HUES64 (cell line): ENCODE measurements at regions not wholly inside any gene's neighbourhood (a gene's known extent, or its start where the extent isn't known, plus 50 kb on each side); places are given as distances from the start of the nearest gene placed in this dataset.

Experiments used
- H3K27ac ChIP-seq: 2 replicates; pipeline ENCODE4 v1.7.0; 2013; ENCODE audit warnings: low read depth, low read length, inconsistent platforms
- H3K27me3 ChIP-seq: 2 replicates; pipeline ENCODE4 v1.6.1; 2013; ENCODE audit warnings: mild to moderate bottlenecking, low read length; ENCODE audit not compliant: insufficient read depth
- H3K36me3 ChIP-seq: 2 replicates; pipeline ENCODE4 v1.6.1; 2013; ENCODE audit warnings: mild to moderate bottlenecking, low read length; ENCODE audit not compliant: insufficient read depth
- H3K4me1 ChIP-seq: 2 replicates; pipeline ENCODE4 v1.6.1; 2013; ENCODE audit warnings: mild to moderate bottlenecking, low read length, moderate library complexity; ENCODE audit not compliant: insufficient read depth
- H3K4me3 ChIP-seq: 2 replicates; pipeline ENCODE4 v1.5.1; 2013; ENCODE audit warnings: mild to moderate bottlenecking, low read length, moderate library complexity
- H3K9ac ChIP-seq: 2 replicates; pipeline ENCODE4 v1.6.1; 2013; ENCODE audit warnings: mild to moderate bottlenecking, low read depth, low read length
- H3K9me3 ChIP-seq: 2 replicates; pipeline ENCODE4 v1.6.1; 2013; ENCODE audit warnings: low read depth, low read length; ENCODE audit not compliant: insufficient read depth
- WGBS: fragments of 150-250, 120-280 bp; methylation state at CpG from one replicate; pipeline ENCODE4 v1.1.7; 2013; ENCODE audit warnings: missing lambda C conversion rate; 5-methylcytosine and 5-hydroxymethylcytosine counted together

DNA sequence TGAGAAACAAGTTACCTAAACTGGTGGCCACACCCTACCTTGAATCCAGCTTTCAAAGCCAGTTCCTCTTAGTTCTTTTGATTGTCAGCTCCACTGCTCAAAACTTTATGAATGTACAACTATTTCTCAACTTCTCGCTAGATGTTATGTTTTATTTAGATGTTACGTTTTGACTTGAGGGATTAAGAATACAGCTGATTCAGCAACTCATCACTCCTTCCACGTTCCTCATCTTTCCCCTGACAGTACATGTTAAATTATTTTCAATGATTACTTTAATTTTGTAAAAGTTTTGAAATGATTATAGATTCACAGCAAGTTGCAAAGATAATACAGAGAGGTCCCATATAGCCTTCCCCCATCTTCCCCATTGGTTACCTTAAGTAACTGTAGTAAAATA lies 553.4 kb downstream of the GALR1 start:
- H3K9me3 ChIP-seq: no peaks in the 10 kb centered on the region
- no peaks in the 10 kb centered on the region for H3K36me3 ChIP-seq
- no peaks in the 10 kb centered on the region for H3K4me1 ChIP-seq
- H3K9ac ChIP-seq: no peak overlapping the region
- H3K27me3 ChIP-seq: no peaks in the 10 kb centered on the region
- no CpG with 5 or more reads among the region's 3 CpGs for WGBS
- no peak overlapping the region for H3K27ac ChIP-seq
- H3K4me3 ChIP-seq: no peak overlapping the region

DNA sequence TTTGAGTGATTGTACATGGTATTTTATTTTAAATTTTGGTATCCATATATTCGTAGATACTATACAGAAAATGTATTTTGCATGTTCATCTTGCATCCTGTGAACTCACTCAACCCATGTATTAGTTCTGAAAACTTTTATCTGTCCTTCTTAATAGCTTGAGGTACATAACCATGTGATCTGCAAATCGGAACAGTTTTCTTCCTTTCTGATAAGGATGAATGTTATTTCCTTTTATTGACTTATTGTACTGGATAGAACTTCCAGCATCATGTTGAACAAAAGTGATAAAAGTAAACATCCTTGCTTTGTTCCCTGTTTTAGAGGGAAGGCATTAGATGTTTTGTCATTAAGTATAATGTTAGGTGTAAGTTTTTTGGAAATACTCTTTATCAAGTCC lies 554.7 kb downstream of the GALR1 start:
- Histone ChIP-seq H3K4me1 (no peaks in the 10 kb centered on the region), H3K9me3 (no peaks in the 10 kb centered on the region), H3K27ac (no peak overlapping the region), H3K27me3 (no peaks in the 10 kb centered on the region), H3K4me3 (no peak overlapping the region), H3K9ac (no peak overlapping the region), H3K36me3 (no peaks in the 10 kb centered on the region)
- WGBS: 80% methylated on average over 1 of the region's 2 CpGs

DNA sequence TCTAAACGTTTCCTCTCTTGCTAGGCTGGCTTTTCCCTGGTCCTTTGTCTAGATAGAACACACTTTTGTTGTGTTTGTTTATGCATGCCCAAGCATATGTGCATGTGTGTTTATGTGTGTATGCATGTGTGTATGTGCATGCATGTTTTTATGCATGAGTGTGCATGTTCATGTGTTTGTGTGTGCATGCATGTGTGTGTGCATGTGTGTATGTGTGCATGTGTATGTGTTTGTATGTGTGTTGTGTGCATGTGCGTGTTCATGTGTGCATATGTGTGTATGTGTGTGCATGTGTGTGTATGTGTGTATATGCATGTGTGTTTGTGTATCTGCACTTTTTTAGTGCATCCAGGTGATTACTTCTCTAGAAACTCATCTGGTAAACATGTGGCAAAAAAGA lies 558.0 kb downstream of the GALR1 start:
- H3K27me3 ChIP-seq: no peaks in the 10 kb centered on the region
- no peaks in the 10 kb centered on the region for H3K36me3 ChIP-seq
- H3K4me1 ChIP-seq: no peaks in the 10 kb centered on the region
- 89% methylated on average over 2 of the region's 2 CpGs for WGBS
- H3K27ac ChIP-seq: no peak overlapping the region
- H3K9me3 ChIP-seq: no peaks in the 10 kb centered on the region
- no peak overlapping the region for H3K9ac ChIP-seq
- no peak overlapping the region for H3K4me3 ChIP-seq

DNA sequence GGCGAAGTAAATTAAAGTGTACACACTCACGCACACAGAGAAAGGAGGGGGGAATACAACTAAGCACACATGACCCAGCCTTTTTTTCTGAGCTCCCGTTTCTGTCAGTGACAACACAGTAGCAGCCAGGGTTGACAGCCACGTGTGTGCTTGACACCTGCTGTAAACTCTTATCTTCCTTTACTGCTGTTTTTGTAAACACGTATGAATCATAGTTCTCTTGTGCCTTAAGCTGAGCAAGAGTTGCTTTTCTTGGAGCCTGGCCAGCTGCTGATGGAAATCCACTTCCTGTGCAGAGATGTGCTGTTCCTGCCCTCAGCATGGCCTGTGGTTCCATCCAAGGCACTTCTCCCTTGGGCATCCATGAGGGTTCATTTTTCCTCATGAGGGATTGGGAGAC lies 561.9 kb downstream of the GALR1 start:
- Histone ChIP-seq H3K9ac (no peak overlapping the region), H3K9me3 (0 out of 2 replicates have a peak, but pooled peaks cover 3% of the 10 kb centered on the region), H3K4me1 (no peaks in the 10 kb centered on the region), H3K36me3 (no peaks in the 10 kb centered on the region), H3K27me3 (no peaks in the 10 kb centered on the region), H3K4me3 (no peak overlapping the region), H3K27ac (no peak overlapping the region)
- 93% methylated on average over 5 of the region's 5 CpGs for WGBS

GRCh38 chr18:77815666-77816338 lies 566.2 kb downstream of the GALR1 start:
- no peaks in the 10 kb centered on the region for H3K4me1 ChIP-seq
- no peak overlapping the region for H3K4me3 ChIP-seq
- 97% methylated on average over 3 of the region's 3 CpGs for WGBS
- H3K27ac ChIP-seq: no peak overlapping the region
- no peaks in the 10 kb centered on the region for H3K36me3 ChIP-seq
- H3K27me3 ChIP-seq: no peaks in the 10 kb centered on the region
- H3K9ac ChIP-seq: no peak overlapping the region
- H3K9me3 ChIP-seq: 0 out of 2 replicates have a peak, but pooled peaks cover 3% of the 10 kb centered on the region

DNA sequence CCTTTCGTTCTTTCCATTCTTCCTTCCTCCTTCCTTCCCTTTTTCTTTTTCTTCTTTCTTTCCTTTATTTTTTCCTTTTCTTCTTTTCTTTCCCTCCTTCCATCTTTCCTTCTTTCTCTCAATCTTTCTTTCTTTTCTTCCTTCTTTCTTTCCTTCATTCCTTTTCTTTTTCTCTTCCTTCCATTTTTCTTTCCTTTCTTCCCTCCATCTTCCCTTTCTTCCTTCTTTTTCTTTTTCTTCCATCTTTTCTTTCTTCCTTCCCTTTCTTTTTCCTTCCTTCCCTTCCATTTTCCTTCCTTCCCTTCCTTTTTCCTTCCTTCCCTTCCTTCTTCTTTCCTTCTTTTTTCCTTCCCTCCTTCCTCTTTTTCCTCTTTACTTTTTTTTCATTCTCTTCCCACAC lies 568.7 kb downstream of the GALR1 start:
- 93% methylated on average over 1 of the region's 1 CpG for WGBS
- Histone ChIP-seq H3K36me3 (no peaks in the 10 kb centered on the region), H3K9ac (no peak overlapping the region), H3K27ac (no peak overlapping the region), H3K9me3 (0 out of 2 replicates have a peak, but pooled peaks cover 5% of the 10 kb centered on the region), H3K27me3 (no peaks in the 10 kb centered on the region), H3K4me3 (no peak overlapping the region), H3K4me1 (no peaks in the 10 kb centered on the region)

GRCh38 chr18:77820472-77820871 lies 570.8 kb downstream of the GALR1 start:
- Histone ChIP-seq H3K9ac (no peak overlapping the region), H3K36me3 (no peaks in the 10 kb centered on the region), H3K4me1 (no peaks in the 10 kb centered on the region), H3K27me3 (no peaks in the 10 kb centered on the region), H3K27ac (no peak overlapping the region), H3K9me3 (0 out of 2 replicates have a peak, but pooled peaks cover 5% of the 10 kb centered on the region), H3K4me3 (no peak overlapping the region)
- 94% methylated on average over 14 of the region's 14 CpGs for WGBS

- Histone ChIP-seq H3K27me3 (no peaks in the 10 kb centered on the region), H3K9me3 (0 out of 2 replicates have a peak, but pooled peaks cover 2% of the 10 kb centered on the region), H3K36me3 (no peaks in the 10 kb centered on the region), H3K27ac (no peak overlapping the region), H3K4me3 (no peak overlapping the region), H3K4me1 (no peaks in the 10 kb centered on the region), H3K9ac (no peak overlapping the region)
- WGBS: 97% methylated on average over 7 of the region's 7 CpGs
Measured at GRCh38 chr18:77821892-77822291, 572.2 kb downstream of the GALR1 start.

GRCh38 chr18:77822632-77823031 lies 573.0 kb downstream of the GALR1 start:
- no peak overlapping the region for H3K9ac ChIP-seq
- no peaks in the 10 kb centered on the region for H3K4me1 ChIP-seq
- H3K9me3 ChIP-seq: 0 out of 2 replicates have a peak, but pooled peaks cover 2% of the 10 kb centered on the region
- H3K4me3 ChIP-seq: no peak overlapping the region
- no peak overlapping the region for H3K27ac ChIP-seq
- H3K27me3 ChIP-seq: no peaks in the 10 kb centered on the region
- WGBS: 84% methylated on average over 12 of the region's 12 CpGs
- H3K36me3 ChIP-seq: no peaks in the 10 kb centered on the region

DNA sequence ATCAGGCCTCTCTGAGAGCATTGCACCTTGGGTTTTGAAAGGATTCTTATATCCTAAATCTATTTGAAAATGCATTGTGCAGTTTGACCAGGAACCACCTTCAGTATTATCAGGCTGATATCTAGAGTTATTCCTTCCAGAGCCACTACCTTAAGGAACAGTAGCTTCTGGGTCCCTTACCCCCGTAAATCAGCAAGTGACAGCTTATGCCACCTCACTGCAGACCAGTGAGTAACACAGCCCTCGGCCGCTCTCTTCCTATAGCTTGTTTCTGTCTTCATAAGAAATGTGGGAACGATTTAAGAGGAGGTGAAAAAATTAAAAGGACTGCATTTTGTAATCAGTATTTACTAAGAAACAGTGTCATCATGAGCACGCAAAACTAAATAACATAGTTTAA lies 584.2 kb downstream of the GALR1 start:
- H3K9ac ChIP-seq: no peak overlapping the region
- H3K36me3 ChIP-seq: no peaks in the 10 kb centered on the region
- H3K9me3 ChIP-seq: no peaks in the 10 kb centered on the region
- whole genome bisulfite sequencing: 96% methylated on average over 3 of the region's 5 CpGs
- no peaks in the 10 kb centered on the region for H3K27me3 ChIP-seq
- no peaks in the 10 kb centered on the region for H3K4me1 ChIP-seq
- H3K4me3 ChIP-seq: no peak overlapping the region
- no peak overlapping the region for H3K27ac ChIP-seq

DNA sequence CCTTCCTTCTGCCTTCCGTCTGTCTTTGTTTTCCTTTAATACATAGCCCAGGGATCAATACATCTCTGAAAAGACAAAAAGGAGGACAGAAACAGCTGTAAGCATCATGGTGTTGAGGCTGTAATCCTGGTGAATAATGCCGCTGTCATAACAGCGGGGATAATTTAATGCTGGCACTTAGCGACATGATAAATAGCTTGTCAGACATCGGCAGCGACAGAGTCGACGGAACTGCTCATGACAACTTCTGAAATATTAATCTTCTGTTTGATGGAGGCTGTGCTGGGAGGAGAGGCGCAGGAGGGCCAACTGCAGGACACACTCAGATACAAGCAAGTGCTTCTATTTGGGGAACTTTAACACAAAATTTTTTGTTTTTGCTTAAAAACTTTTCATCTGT lies 602.2 kb downstream of the GALR1 start:
- H3K27ac ChIP-seq: no peak overlapping the region
- WGBS: 89% methylated on average over 9 of the region's 9 CpGs
- H3K9me3 ChIP-seq: no peaks in the 10 kb centered on the region

GRCh38 chr18:77853859-77854258 lies 604.2 kb downstream of the GALR1 start:
- Histone ChIP-seq H3K9me3 (no peaks in the 10 kb centered on the region), H3K27ac (no peak overlapping the region), H3K36me3 (no peaks in the 10 kb centered on the region), H3K4me1 (no peaks in the 10 kb centered on the region), H3K4me3 (no peak overlapping the region), H3K9ac (no peak overlapping the region), H3K27me3 (no peaks in the 10 kb centered on the region)
- 89% methylated on average over 12 of the region's 12 CpGs for WGBS

More for the DNA sequence above, 602.2 kb downstream of the GALR1 start:
- H3K36me3 ChIP-seq: no peaks in the 10 kb centered on the region
- H3K4me1 ChIP-seq: no peaks in the 10 kb centered on the region
- no peaks in the 10 kb centered on the region for H3K27me3 ChIP-seq
- H3K9ac ChIP-seq: no peak overlapping the region
- no peak overlapping the region for H3K4me3 ChIP-seq
